D721Med (cell line): ENCODE measurements at regions not wholly inside any gene's neighbourhood (a gene's known extent, or its start where the extent isn't known, plus 50 kb on each side); places are given as distances from the start of the nearest gene placed in this dataset.

Experiments
- DNase-seq: peaks from one replicate; pipeline ENCODE4 v3.0.0; 2011; ENCODE audit warnings: low spot score; ENCODE audit not compliant: insufficient read length
- FAIRE-seq: peaks from 2 replicates; lab custom pipeline; 2011; peaks lifted over from hg19 to GRCh38; lab: Jason Lieb, UNC
- CTCF ChIP-seq: IDR thresholded peaks from 2 replicates; pipeline ENCODE4 v1.5.1; 2012; ENCODE audit warnings: mild to moderate bottlenecking, control low read depth; ENCODE audit not compliant: insufficient read depth; ENCODE audit errors: missing control alignments

GRCh38 chr17:70454908-70455307 lies 285.6 kb downstream of the KCNJ2 start:
- no peak for DNase-seq
- no peak for TF ChIP-seq CTCF
- FAIRE-seq: no peak

- TF ChIP-seq CTCF: no peak
- DNase-seq (no peak), FAIRE-seq (no peak)
Measured at GRCh38 chr17:70464995-70465394, 295.7 kb downstream of the KCNJ2 start.

- FAIRE-seq (no peak), DNase-seq (no peak)
- TF ChIP-seq CTCF: no peak
Measured at GRCh38 chr17:70468661-70469060, 299.3 kb downstream of the KCNJ2 start.

GRCh38 chr17:70473049-70473448 lies 303.7 kb downstream of the KCNJ2 start:
- DNase-seq (no peak), FAIRE-seq (no peak)
- no peak for TF ChIP-seq CTCF

GRCh38 chr17:70476368-70476767 lies 307.0 kb downstream of the KCNJ2 start:
- DNase-seq (no peak), FAIRE-seq (no peak)

GRCh38 chr17:70478902-70479301 lies 309.6 kb downstream of the KCNJ2 start:
- FAIRE-seq (no peak), DNase-seq (no peak)
- TF ChIP-seq CTCF: no peak

More at GRCh38 chr17:70476368-70476767, 307.0 kb downstream of the KCNJ2 start:
- no peak for TF ChIP-seq CTCF

GRCh38 chr17:70479779-70480178 lies 310.4 kb downstream of the KCNJ2 start:
- FAIRE-seq: no peak
- TF ChIP-seq CTCF: no peak

More at GRCh38 chr17:70479779-70480178, 310.4 kb downstream of the KCNJ2 start:
- DNase-seq: no peak
